ENCODE measurements at regions not wholly inside any gene's neighbourhood (a gene's known extent, or its start where the extent isn't known, plus 50 kb on each side); places are given as distances from the start of the nearest gene placed in this dataset.

DNA sequence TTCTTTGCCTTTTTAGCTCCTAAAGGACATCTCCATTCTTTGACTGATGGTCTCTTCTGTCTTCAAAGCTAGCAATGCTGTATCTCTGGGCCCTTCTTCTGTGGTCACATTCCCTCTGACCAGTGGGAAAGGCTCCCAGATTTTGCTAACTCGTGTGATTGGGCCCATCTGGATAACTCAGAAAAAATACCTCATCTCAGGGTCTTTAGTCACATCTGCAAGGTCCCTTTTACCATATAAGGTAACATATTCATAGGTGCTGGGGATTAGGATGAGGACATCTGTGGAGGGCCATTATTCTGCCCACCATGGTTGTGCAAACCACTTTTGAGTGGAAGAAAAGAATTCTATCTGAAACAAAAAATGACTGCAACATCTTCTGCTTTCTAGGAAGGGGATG is 76.3 kb upstream of the MAMDC2 start:
- no peaks in the 10 kb centered on the region for H3K27me3 ChIP-seq
- no peak for DNase-seq (ENCODE audit: low spot score in 2 of 2)
- H3K4me3 ChIP-seq = no peak overlapping the region
- WGBS, 2 donors = 82 to 93% methylated on average over 1 of the region's 1 CpG
- no peaks in the 10 kb centered on the region for H3K9me3 ChIP-seq
- no peaks in the 10 kb centered on the region for H3K36me3 ChIP-seq
- no peak for TF ChIP-seq POLR2A (IDR thresholded peaks at IDR 0.05)
- TF ChIP-seq, protein P1, sequence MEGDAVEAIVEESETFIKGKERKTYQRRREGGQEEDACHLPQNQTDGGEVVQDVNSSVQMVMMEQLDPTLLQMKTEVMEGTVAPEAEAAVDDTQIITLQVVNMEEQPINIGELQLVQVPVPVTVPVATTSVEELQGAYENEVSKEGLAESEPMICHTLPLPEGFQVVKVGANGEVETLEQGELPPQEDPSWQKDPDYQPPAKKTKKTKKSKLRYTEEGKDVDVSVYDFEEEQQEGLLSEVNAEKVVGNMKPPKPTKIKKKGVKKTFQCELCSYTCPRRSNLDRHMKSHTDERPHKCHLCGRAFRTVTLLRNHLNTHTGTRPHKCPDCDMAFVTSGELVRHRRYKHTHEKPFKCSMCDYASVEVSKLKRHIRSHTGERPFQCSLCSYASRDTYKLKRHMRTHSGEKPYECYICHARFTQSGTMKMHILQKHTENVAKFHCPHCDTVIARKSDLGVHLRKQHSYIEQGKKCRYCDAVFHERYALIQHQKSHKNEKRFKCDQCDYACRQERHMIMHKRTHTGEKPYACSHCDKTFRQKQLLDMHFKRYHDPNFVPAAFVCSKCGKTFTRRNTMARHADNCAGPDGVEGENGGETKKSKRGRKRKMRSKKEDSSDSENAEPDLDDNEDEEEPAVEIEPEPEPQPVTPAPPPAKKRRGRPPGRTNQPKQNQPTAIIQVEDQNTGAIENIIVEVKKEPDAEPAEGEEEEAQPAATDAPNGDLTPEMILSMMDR (IDR thresholded peaks at IDR 0.05) = no peak
- TF ChIP-seq EP300 (IDR thresholded peaks at IDR 0.05) = no peak
- H3K27ac ChIP-seq = no peak overlapping the region
- peaks cover 0 to 21% (median 0%) of the 10 kb centered on the region in 4 donors for H3K4me1 ChIP-seq

DNA sequence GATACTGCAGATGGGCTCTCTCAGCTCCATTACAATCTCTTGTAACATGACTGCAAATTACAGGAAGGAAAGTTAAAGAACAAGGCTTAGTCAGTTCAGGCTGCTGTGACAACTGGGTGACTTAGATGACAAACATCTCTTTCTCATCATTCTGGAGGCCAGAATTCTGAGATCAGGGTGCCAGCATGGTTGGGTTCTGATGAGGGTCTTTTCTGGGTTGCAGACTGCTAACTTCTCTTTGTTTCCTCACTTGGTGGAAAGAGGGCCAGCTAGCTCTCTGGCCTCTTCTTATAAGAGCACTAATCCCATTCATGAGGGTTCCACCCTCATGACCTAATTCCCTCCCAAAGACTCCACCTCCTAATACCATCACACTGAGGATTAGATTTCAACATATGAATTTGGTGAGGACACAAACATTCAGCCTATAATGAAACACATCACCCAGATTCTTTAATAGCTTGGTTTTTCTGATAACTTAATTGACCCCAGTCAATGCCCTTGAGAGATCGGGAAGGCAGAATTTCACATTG is 73.6 kb upstream of the MAMDC2 start:
- peaks cover 0 to 12% (median 0%) of the 10 kb centered on the region in 4 donors for H3K4me1 ChIP-seq
- TF ChIP-seq POLR2A (IDR thresholded peaks at IDR 0.05) (no peak), EP300 (IDR thresholded peaks at IDR 0.05) (no peak)
- TF ChIP-seq, protein P1 (IDR thresholded peaks at IDR 0.05) = no peak
- no peaks in the 10 kb centered on the region for H3K9me3 ChIP-seq
- H3K27ac ChIP-seq = no peak overlapping the region
- no peaks in the 10 kb centered on the region for H3K36me3 ChIP-seq
- no peaks in the 10 kb centered on the region for H3K27me3 ChIP-seq
- 95 to 100% methylated on average over 1 of the region's 1 CpG for WGBS, 2 donors
- no peak for DNase-seq (ENCODE audit: low spot score in 2 of 2)
- H3K4me3 ChIP-seq = no peak overlapping the region

DNA sequence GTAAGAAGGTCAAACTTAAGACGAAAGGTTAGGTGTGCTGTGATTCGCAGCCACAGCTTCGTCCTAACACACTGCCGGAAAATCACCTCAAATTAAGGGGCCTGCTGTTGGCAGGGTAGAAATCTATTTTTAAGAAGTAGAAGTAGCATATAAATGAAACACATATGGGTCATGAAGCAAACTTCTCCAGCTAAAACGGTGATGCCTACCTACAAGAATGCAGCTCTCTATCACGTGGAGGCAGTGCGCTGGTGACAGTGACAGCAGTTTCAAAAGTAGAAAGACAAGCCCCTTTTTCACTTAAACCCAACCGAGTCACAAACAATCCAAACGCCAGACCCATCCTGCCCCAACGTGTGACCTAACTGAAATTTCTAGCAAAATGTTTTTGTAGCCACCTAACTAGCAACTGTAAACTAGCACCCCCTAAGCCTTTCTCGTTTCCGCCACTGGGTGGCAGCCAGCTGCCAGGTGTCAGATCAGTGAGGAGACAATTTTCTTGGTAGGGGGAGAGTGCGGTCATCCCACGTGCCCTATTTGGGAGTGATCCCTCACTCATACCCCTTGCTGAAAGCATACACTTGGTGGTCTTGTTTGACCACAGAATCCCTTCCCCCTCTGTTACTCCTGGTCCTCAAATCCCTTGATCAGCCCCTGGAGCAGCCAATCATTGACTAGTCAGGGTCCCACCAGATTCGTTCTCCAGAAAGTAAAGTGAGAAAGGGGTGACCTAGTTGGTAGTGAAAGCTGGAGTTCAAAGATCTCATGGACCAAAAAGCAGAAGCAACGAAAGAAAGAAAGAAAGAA is 71.8 kb upstream of the MAMDC2 start:
- TF ChIP-seq POLR2A (IDR thresholded peaks at IDR 0.05) = no peak
- TF ChIP-seq, protein P1 (IDR thresholded peaks at IDR 0.05) = peak; percentile 71 to 94 (median 92)
- peak in 1 of 2 donors; percentile 34 for TF ChIP-seq EP300 (IDR thresholded peaks at IDR 0.05)
- H3K27ac ChIP-seq = peak overlapping the region in 1 of 4 donors; percentile 21
- H3K4me1 ChIP-seq = peaks cover 0 to 11% (median 0%) of the 10 kb centered on the region in 4 donors
- H3K27me3 ChIP-seq = no peaks in the 10 kb centered on the region
- peak; percentile 71 to 88 for DNase-seq (ENCODE audit: low spot score in 2 of 2)
- no peaks in the 10 kb centered on the region for H3K36me3 ChIP-seq
- no peaks in the 10 kb centered on the region for H3K9me3 ChIP-seq
- WGBS, 2 donors = 42 to 43% methylated on average over 16 of the region's 16 CpGs
- no peak overlapping the region for H3K4me3 ChIP-seq

DNA sequence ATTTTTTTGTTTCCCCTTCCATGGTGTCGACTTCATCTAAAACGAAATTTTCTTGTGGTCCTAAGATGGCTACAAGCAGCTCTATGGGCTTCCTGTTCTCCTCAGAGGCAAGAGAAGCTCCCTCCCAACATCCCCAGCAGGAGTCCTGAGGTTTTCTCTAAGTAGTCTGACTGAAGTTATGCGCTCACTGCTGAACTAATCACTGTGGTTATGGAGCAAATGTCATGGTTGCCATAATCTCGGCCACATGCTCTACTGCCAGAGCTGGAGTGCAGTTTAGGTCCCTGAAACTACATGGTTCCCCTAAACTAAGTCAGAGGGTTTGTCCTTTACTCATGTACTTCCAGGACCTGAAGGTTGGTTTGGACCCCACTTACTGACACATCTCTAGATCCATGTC is 68.0 kb upstream of the MAMDC2 start:
- no peak overlapping the region for H3K27ac ChIP-seq
- peaks cover 0 to 21% (median 0%) of the 10 kb centered on the region in 4 donors for H3K4me1 ChIP-seq
- no peaks in the 10 kb centered on the region for H3K36me3 ChIP-seq
- TF ChIP-seq POLR2A (IDR thresholded peaks at IDR 0.05) (no peak), EP300 (IDR thresholded peaks at IDR 0.05) (no peak)
- TF ChIP-seq, protein P1 (IDR thresholded peaks at IDR 0.05) = no peak
- no peak overlapping the region for H3K4me3 ChIP-seq
- WGBS, 2 donors = 88 to 89% methylated on average over 4 of the region's 4 CpGs
- no peaks in the 10 kb centered on the region for H3K9me3 ChIP-seq
- DNase-seq (ENCODE audit: low spot score in 2 of 2) = no peak
- no peaks in the 10 kb centered on the region for H3K27me3 ChIP-seq

DNA sequence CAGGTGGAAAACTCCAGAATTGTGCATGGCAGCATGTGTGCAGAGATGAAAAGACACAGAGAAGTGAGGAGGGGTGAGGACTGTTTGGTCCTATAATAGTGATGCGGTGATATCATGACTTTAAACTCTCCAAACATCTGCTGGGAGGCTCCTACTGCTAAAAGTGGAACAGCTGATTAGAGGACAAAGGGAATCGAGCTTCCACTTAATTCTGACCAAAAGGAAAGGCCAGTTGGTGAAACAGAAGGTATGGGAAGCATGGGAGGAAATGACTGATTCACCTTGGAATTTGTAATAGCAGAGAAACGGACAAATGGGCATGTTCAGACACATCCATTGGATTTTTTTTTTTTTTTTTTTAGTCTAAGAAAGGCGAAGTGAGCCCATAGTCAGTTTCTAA is 67.5 kb upstream of the MAMDC2 start:
- Histone ChIP-seq H3K9me3 (no peaks in the 10 kb centered on the region), H3K4me3 (no peak overlapping the region), H3K36me3 (no peaks in the 10 kb centered on the region), H3K27ac (no peak overlapping the region), H3K27me3 (no peaks in the 10 kb centered on the region), H3K4me1 (peaks cover 0 to 26% (median 0%) of the 10 kb centered on the region in 4 donors)
- no peak for DNase-seq (ENCODE audit: low spot score in 2 of 2)
- TF ChIP-seq POLR2A (IDR thresholded peaks at IDR 0.05) (no peak), EP300 (IDR thresholded peaks at IDR 0.05) (no peak)
- TF ChIP-seq, protein P1 (IDR thresholded peaks at IDR 0.05) = no peak
- WGBS, 2 donors = 56 to 57% methylated on average over 4 of the region's 4 CpGs

Data from tibial nerve (tissue), 4 donors.